Left lung (tissue), 4 donors: ENCODE measurements at regions not wholly inside any gene's neighbourhood (a gene's known extent, or its start where the extent isn't known, plus 50 kb on each side); places are given as distances from the start of the nearest gene placed in this dataset.

ENCODE experiments used
- ATAC-seq: fragments of 200-7000 bp; cut with Tn5 transposase; one replicate; pipeline ENCODE4 v1.9.1; 2020; ENCODE audit warnings: moderate library complexity
- DNase-seq, 4 donors: peaks; one replicate each; pipeline ENCODE4 v3.0.0-alpha.2; 2013 to 2020
- H3K27ac ChIP-seq, 2 donors: fragments of 200-600 bp; sonication (generic) in 1 of 2; one replicate each; pipeline versions ENCODE4 v1.5.0 to v1.8.0; 2020 to 2021
- H3K27me3 ChIP-seq, 2 donors: fragments of 200-600 bp; sonication (generic) in 1 of 2; one replicate each; pipeline versions ENCODE4 v1.5.0 to v1.8.0; 2020 to 2021
- H3K36me3 ChIP-seq, 2 donors: fragments of 200-600 bp; sonication (generic) in 1 of 2; one replicate each; pipeline versions ENCODE4 v1.5.0 to v1.8.0; 2020 to 2021
- H3K4me1 ChIP-seq, 2 donors: fragments of 200-600 bp; one replicate each; pipeline ENCODE4 v1.8.0; 2021
- H3K4me3 ChIP-seq, 2 donors: fragments of 200-600 bp; sonication (generic) in 1 of 2; one replicate each; pipeline versions ENCODE4 v1.5.0 to v1.8.0; 2020 to 2021; ENCODE audit warnings: mild to moderate bottlenecking in 1 of 2
- H3K9me3 ChIP-seq, 2 donors: fragments of 200-600 bp; sonication (generic) in 1 of 2; one replicate each; pipeline versions ENCODE4 v1.5.0 to v1.8.0; 2020 to 2021
- CTCF ChIP-seq, 2 donors: fragments of 200-600 bp; sonication (generic) in 1 of 2; IDR thresholded peaks; one replicate each; pipeline versions ENCODE4 v1.5.0 to v1.8.0; 2021; ENCODE audit warnings: antibody characterized with exemption in 2 of 2
- intact Hi-C, 2 donors: fragments of 100-400 bp; cut with DNase I; formaldehyde crosslinking; loops; one replicate each; pipeline versions ENCODE4 v1.11.2 to v1.14.2; 2022
- donor health status: DM: no; HTN: yes; CAD: no.
- donor health status: DM: no; HTN: no; CAD: no.

GRCh38 chr14:86027990-86028389 is 498.0 kb downstream of the FLRT2 start:
- no peaks in the 10 kb centered on the region for H3K27me3 ChIP-seq
- H3K4me1 ChIP-seq, result no peaks in the 10 kb centered on the region
- TF ChIP-seq CTCF (IDR thresholded peaks at IDR 0.05), result no peak
- no peak for ATAC-seq
- no peaks in the 10 kb centered on the region for H3K36me3 ChIP-seq
- H3K9me3 ChIP-seq, result peaks cover 0 to 2% of the 10 kb centered on the region in 2 donors
- no peak overlapping the region for H3K27ac ChIP-seq
- H3K4me3 ChIP-seq, result no peak overlapping the region
- intact Hi-C loops, result no loop called here
- DNase-seq, result no peak

- intact Hi-C loops, result no loop called here
- H3K9me3 ChIP-seq, result peaks cover 0 to 2% of the 10 kb centered on the region in 2 donors
- no peaks in the 10 kb centered on the region for H3K36me3 ChIP-seq
- DNase-seq (no peak), ATAC-seq (no peak)
- no peak for TF ChIP-seq CTCF (IDR thresholded peaks at IDR 0.05)
- H3K27me3 ChIP-seq, result no peaks in the 10 kb centered on the region
- no peaks in the 10 kb centered on the region for H3K4me1 ChIP-seq
- H3K4me3 ChIP-seq, result no peak overlapping the region
- H3K27ac ChIP-seq, result no peak overlapping the region
Observed at GRCh38 chr14:86027144-86027543, 497.2 kb downstream of the FLRT2 start.

- intact Hi-C loops, result no loop called here
- no peak for ATAC-seq
- Histone ChIP-seq H3K27me3 (no peaks in the 10 kb centered on the region), H3K4me1 (no peaks in the 10 kb centered on the region), H3K4me3 (no peak overlapping the region), H3K9me3 (peaks cover 0 to 2% of the 10 kb centered on the region in 2 donors), H3K36me3 (no peaks in the 10 kb centered on the region), H3K27ac (no peak overlapping the region)
- no peak for TF ChIP-seq CTCF (IDR thresholded peaks at IDR 0.05)
- DNase-seq, result no peak
Observed at GRCh38 chr14:86022031-86022629, 492.2 kb downstream of the FLRT2 start.

- no peaks in the 10 kb centered on the region for H3K36me3 ChIP-seq
- no peaks in the 10 kb centered on the region for H3K27me3 ChIP-seq
- H3K4me3 ChIP-seq, result no peak overlapping the region
- no peak for DNase-seq
- no peak for ATAC-seq
- no peak overlapping the region for H3K27ac ChIP-seq
- TF ChIP-seq CTCF (IDR thresholded peaks at IDR 0.05), result no peak
- intact Hi-C loops, result no loop called here
- H3K4me1 ChIP-seq, result no peaks in the 10 kb centered on the region
- H3K9me3 ChIP-seq, result peaks cover 0 to 2% of the 10 kb centered on the region in 2 donors
Observed at GRCh38 chr14:86020841-86021240, 490.9 kb downstream of the FLRT2 start.

- intact Hi-C loops, result no loop called here
- H3K27me3 ChIP-seq, result no peaks in the 10 kb centered on the region
- TF ChIP-seq CTCF (IDR thresholded peaks at IDR 0.05), result no peak
- H3K9me3 ChIP-seq, result no peaks in the 10 kb centered on the region
- no peak overlapping the region for H3K4me3 ChIP-seq
- DNase-seq (no peak), ATAC-seq (no peak)
- no peaks in the 10 kb centered on the region for H3K4me1 ChIP-seq
- H3K27ac ChIP-seq, result no peak overlapping the region
- H3K36me3 ChIP-seq, result no peaks in the 10 kb centered on the region
Observed at GRCh38 chr14:86015941-86016340, 486.0 kb downstream of the FLRT2 start.
